ENCODE measurements at regions not wholly inside any gene's neighbourhood (a gene's known extent, or its start where the extent isn't known, plus 50 kb on each side); places are given as distances from the start of the nearest gene placed in this dataset.

GRCh38 chr6:2496291-2496690 lies 250.9 kb upstream of the GMDS start:
- TF ChIP-seq CTCF (IDR thresholded peaks at IDR 0.05 in 8 of 11, conservative IDR thresholded peaks at IDR 0.05 in 3 of 11) (no peak), POLR2AphosphoS5 (IDR thresholded peaks at IDR 0.05) (no peak)
